Ovary (tissue), 3 donors: ENCODE measurements at regions not wholly inside any gene's neighbourhood (a gene's known extent, or its start where the extent isn't known, plus 50 kb on each side); places are given as distances from the start of the nearest gene placed in this dataset.

Source experiments
- EP300 ChIP-seq: sonication (generic); formaldehyde crosslinking; IDR thresholded peaks from one replicate; pipeline ENCODE4 v1.6.1; 2017; ENCODE audit warnings: antibody characterized with exemption
- POLR2A ChIP-seq: fragments of 450-650 bp; IDR thresholded peaks from one replicate; pipeline ENCODE4 v1.6.1; 2017; ENCODE audit warnings: antibody characterized with exemption, mild to moderate bottlenecking, moderate library complexity
- TF ChIP-seq, protein P1 (sequence below), 3 donors: fragments of 450-650 bp in 2 of 3; fragments of 200-600 bp in 1 of 3; IDR thresholded peaks; one replicate each; pipeline versions ENCODE4 v1.5.1 to v1.8.0; 2016 to 2022; ENCODE audit warnings: antibody characterized with exemption in 3 of 3, mild to moderate bottlenecking in 1 of 3
- donor health status: DM: no; HTN: no; CAD: no.

GRCh38 chr2:4718777-4719176 is 973.4 kb upstream of the SOX11 start:
- TF ChIP-seq POLR2A = no peak
- TF ChIP-seq, protein P1, sequence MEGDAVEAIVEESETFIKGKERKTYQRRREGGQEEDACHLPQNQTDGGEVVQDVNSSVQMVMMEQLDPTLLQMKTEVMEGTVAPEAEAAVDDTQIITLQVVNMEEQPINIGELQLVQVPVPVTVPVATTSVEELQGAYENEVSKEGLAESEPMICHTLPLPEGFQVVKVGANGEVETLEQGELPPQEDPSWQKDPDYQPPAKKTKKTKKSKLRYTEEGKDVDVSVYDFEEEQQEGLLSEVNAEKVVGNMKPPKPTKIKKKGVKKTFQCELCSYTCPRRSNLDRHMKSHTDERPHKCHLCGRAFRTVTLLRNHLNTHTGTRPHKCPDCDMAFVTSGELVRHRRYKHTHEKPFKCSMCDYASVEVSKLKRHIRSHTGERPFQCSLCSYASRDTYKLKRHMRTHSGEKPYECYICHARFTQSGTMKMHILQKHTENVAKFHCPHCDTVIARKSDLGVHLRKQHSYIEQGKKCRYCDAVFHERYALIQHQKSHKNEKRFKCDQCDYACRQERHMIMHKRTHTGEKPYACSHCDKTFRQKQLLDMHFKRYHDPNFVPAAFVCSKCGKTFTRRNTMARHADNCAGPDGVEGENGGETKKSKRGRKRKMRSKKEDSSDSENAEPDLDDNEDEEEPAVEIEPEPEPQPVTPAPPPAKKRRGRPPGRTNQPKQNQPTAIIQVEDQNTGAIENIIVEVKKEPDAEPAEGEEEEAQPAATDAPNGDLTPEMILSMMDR (IDR thresholded peaks at IDR 0.05) = no peak
- no peak for TF ChIP-seq EP300
